ENCODE measurements at regions not wholly inside any gene's neighbourhood (a gene's known extent, or its start where the extent isn't known, plus 50 kb on each side); places are given as distances from the start of the nearest gene placed in this dataset.

GRCh38 chr3:73813692-73814292, 189.1 kb upstream of the PDZRN3 start:
- Histone ChIP-seq H3K9me3 (no peaks in the 10 kb centered on the region), H3K4me3 (no peak overlapping the region), H3K36me3 (no peaks in the 10 kb centered on the region), H3K27me3 (replicated peaks; ENCODE audit: insufficient read depth) (no peaks in the 10 kb centered on the region), H3K27ac (peak overlapping the region; percentile 51), H3K4me1 (replicated peaks) (no peaks in the 10 kb centered on the region)
- WGBS = 55% methylated on average over 4 of the region's 4 CpGs
- intact Hi-C loops (cut with DNase I) = no loop called here
- TF ChIP-seq POLR2AphosphoS5 (IDR thresholded peaks at IDR 0.05) (no peak), POLR2A (IDR thresholded peaks at IDR 0.05) (no peak), CTCF (IDR thresholded peaks at IDR 0.05) (no peak)
- no peak for DNase-seq (ENCODE audit: low spot score)

- Histone ChIP-seq H3K4me3 (no peak overlapping the region), H3K9me3 (no peaks in the 10 kb centered on the region), H3K27me3 (replicated peaks; ENCODE audit: insufficient read depth) (no peaks in the 10 kb centered on the region), H3K27ac (peak overlapping the region; percentile 51), H3K36me3 (no peaks in the 10 kb centered on the region), H3K4me1 (replicated peaks) (no peaks in the 10 kb centered on the region)
- DNase-seq (ENCODE audit: low spot score) = peak; percentile 21
- WGBS = 9% methylated on average over 5 of the region's 5 CpGs
- intact Hi-C loops (cut with DNase I) = no loop called here
- TF ChIP-seq POLR2A (IDR thresholded peaks at IDR 0.05) = no peak
- peak; percentile 42 for TF ChIP-seq POLR2AphosphoS5 (IDR thresholded peaks at IDR 0.05)
- TF ChIP-seq CTCF (IDR thresholded peaks at IDR 0.05) = no peak
Measured at GRCh38 chr3:73813291-73813690, 188.6 kb upstream of the PDZRN3 start.

DNA sequence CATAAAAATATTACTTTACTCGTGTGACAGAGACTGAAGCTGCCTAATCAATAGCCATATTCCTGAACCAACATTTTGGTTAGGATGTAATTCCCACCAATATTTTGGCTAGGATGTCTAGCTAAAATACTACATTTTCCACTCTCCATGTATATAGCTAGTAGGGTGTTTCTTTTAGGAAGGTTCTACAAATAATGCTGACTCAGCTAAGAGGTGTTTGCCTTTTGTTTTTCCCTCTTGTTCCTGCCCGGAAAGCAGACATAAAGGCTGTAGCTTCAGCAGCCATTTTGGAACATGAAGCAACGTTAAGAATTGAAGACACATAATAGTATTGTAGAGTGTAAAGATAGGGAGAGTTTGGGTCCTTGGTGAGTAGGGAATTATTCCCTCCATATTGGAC, 187.3 kb upstream of the PDZRN3 start:
- Histone ChIP-seq H3K36me3 (no peaks in the 10 kb centered on the region), H3K9me3 (no peaks in the 10 kb centered on the region), H3K4me1 (replicated peaks) (no peaks in the 10 kb centered on the region), H3K27me3 (replicated peaks; ENCODE audit: insufficient read depth) (no peaks in the 10 kb centered on the region), H3K27ac (no peak overlapping the region), H3K4me3 (no peak overlapping the region)
- intact Hi-C loops (cut with DNase I) = no loop called here
- WGBS = 94% methylated on average over 3 of the region's 3 CpGs
- TF ChIP-seq POLR2AphosphoS5 (IDR thresholded peaks at IDR 0.05) (no peak), CTCF (IDR thresholded peaks at IDR 0.05) (no peak), POLR2A (IDR thresholded peaks at IDR 0.05) (no peak)
- DNase-seq (ENCODE audit: low spot score) = no peak

- H3K4me1 ChIP-seq (replicated peaks) = no peaks in the 10 kb centered on the region
- DNase-seq (ENCODE audit: low spot score) = peak; percentile 56
- 44% methylated on average over 12 of the region's 12 CpGs for WGBS
- no peak overlapping the region for H3K4me3 ChIP-seq
- TF ChIP-seq POLR2A (IDR thresholded peaks at IDR 0.05) (no peak), POLR2AphosphoS5 (IDR thresholded peaks at IDR 0.05) (peak; percentile 14)
- no peaks in the 10 kb centered on the region for H3K27me3 ChIP-seq (replicated peaks; ENCODE audit: insufficient read depth)
- H3K36me3 ChIP-seq = no peaks in the 10 kb centered on the region
- intact Hi-C loops (cut with DNase I) = loop anchor here (5.0 kb wide), 1 partner anchor 287 kb away; no protein-coding TSS in a partner anchor
- no peaks in the 10 kb centered on the region for H3K9me3 ChIP-seq
- H3K27ac ChIP-seq = peak overlapping the region; percentile 11 to 64
Measured at GRCh38 chr3:73808862-73809509, 184.2 kb upstream of the PDZRN3 start.

- TF ChIP-seq POLR2AphosphoS5 (IDR thresholded peaks at IDR 0.05) (peak; percentile 70), CTCF (IDR thresholded peaks at IDR 0.05) (no peak)
- DNase-seq (ENCODE audit: low spot score) = peak; percentile 48
- no peak overlapping the region for H3K4me3 ChIP-seq
- H3K36me3 ChIP-seq = no peaks in the 10 kb centered on the region
- intact Hi-C loops (cut with DNase I) = loop anchor here (5.0 kb wide), 1 partner anchor 283 kb away; no protein-coding TSS in a partner anchor
- no peaks in the 10 kb centered on the region for H3K9me3 ChIP-seq
- peak overlapping the region; percentile 57 to 63 for H3K27ac ChIP-seq
- no peaks in the 10 kb centered on the region for H3K27me3 ChIP-seq (replicated peaks; ENCODE audit: insufficient read depth)
- H3K4me1 ChIP-seq (replicated peaks) = no peaks in the 10 kb centered on the region
- WGBS = 12% methylated on average over 3 of the region's 3 CpGs
Measured at GRCh38 chr3:73805435-73805834, 180.7 kb upstream of the PDZRN3 start.

Data from prostate gland (tissue), 2 donors.